Activated naive CD8-positive, alpha-beta T cell treated with anti-CD3 and anti-CD28 coated beads for 36 hours (primary cell): ENCODE measurements at regions not wholly inside any gene's neighbourhood (a gene's known extent, or its start where the extent isn't known, plus 50 kb on each side); places are given as distances from the start of the nearest gene placed in this dataset.
"Not testable (repeated sequence)": the region's sequence is repeated elsewhere in the genome, so short reads cannot be mapped to it uniquely, and the experiment has no call there.

Source experiments
- DNase-seq: peaks from one replicate; pipeline ENCODE4 v3.0.0; 2021
- H3K27ac Mint-ChIP-seq: one replicate; pipeline ENCODE4 v1.8.0; 2022; ENCODE audit warnings: mild to moderate bottlenecking, moderate library complexity, mixed read lengths
- H3K27me3 Mint-ChIP-seq: one replicate; pipeline ENCODE4 v1.8.0; 2022; ENCODE audit warnings: mild to moderate bottlenecking, mixed read lengths
- H3K36me3 Mint-ChIP-seq: one replicate; pipeline ENCODE4 v1.8.0; 2021; ENCODE audit warnings: mild to moderate bottlenecking, mixed read lengths
- H3K4me1 Mint-ChIP-seq: one replicate; pipeline ENCODE4 v1.8.0; 2021; ENCODE audit warnings: mixed read lengths
- H3K4me3 Mint-ChIP-seq: one replicate; pipeline ENCODE4 v1.8.0; 2022; ENCODE audit warnings: mild to moderate bottlenecking, moderate library complexity, mixed read lengths
- H3K9me3 Mint-ChIP-seq: one replicate; pipeline ENCODE4 v1.8.0; 2022; ENCODE audit warnings: mixed read lengths

DNA sequence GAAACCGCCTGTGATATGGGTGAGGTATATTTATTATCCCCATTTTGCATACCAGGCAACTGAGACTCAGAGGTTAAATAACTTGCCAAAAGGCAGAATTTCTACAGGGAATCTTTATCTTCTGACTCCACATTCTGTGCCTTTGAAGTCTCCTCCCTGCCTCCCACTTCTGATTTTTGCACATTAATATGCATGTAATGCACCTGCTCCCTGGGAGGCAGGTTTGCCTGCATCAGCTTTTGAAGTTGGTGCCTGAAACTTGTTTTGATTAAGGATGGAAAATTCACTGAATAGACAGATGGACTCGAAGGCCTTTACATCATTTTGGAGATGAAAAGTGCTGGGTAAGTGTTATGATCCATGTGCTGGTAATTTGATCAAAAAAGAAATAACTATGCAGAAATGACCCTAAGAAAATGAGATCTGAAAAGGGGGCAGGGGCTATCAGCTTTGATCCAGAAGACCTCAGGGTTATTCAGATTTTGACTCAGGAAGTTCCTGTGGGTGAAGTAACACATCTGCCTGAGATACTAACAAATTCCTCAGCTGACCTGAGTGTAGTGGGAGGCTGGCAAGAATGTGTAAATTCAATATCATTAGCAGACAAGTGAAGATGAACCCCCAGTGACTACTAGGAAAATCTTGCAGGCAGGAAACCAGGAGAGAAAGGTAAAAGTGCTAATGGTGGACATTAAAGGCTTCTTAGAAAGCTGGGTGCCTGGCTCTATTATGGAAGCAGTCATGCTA lies 167.5 kb upstream of the BOD1L1 start:
- H3K4me1 Mint-ChIP-seq: no peaks in the 10 kb centered on the region
- H3K27ac Mint-ChIP-seq: no peak overlapping the region
- H3K36me3 Mint-ChIP-seq: no peaks in the 10 kb centered on the region
- DNase-seq: no peak
- peaks cover 4% of the 10 kb centered on the region for H3K9me3 Mint-ChIP-seq
- no peak overlapping the region for H3K4me3 Mint-ChIP-seq
- peaks cover 9% of the 10 kb centered on the region for H3K27me3 Mint-ChIP-seq

DNA sequence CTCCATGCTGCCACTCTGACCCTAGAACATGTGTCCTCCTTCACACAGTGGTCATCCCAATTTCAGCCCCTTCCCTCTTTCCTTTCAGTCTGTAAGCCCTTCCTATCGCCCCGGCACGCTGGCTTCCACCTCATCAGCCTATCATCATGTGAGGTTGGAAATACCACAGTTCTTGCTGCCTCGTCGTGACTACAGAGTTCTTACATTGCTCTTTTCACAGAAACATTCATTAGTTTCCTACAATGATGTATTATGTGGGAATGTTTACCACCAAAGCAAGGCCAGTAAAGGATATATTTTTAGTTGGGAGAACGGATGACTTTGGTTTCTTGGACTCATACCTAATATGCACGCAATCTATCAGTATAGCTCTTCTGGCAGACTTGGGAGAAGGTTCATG lies 169.5 kb upstream of the BOD1L1 start:
- H3K27ac Mint-ChIP-seq: no peak overlapping the region
- H3K9me3 Mint-ChIP-seq: peaks cover 4% of the 10 kb centered on the region
- no peak for DNase-seq
- H3K27me3 Mint-ChIP-seq: peaks cover 9% of the 10 kb centered on the region
- H3K4me1 Mint-ChIP-seq: no peaks in the 10 kb centered on the region
- H3K4me3 Mint-ChIP-seq: no peak overlapping the region
- H3K36me3 Mint-ChIP-seq: no peaks in the 10 kb centered on the region

DNA sequence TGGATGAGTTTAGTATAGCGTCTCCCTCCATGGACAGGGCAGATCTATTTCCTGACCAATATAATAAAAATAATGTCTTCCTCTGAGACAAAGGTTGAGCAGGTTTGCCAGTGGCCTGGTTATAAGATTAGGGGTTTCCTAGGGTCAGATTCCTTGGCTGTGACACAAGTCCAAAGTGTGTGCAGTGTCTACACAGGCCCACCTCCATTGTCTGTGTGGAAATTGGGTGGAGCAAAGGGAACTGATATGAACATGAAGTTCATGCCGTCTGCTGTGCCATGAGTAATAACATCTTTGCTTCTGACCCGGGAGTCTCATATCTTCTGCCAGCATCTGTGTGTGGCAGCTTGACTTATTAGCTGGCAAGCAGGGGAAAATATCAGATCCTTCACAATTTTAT lies 187.7 kb upstream of the BOD1L1 start:
- Mint-ChIP-seq H3K9me3 (no peaks in the 10 kb centered on the region), H3K4me3 (no peak overlapping the region), H3K4me1 (no peaks in the 10 kb centered on the region), H3K27ac (no peak overlapping the region), H3K27me3 (no peaks in the 10 kb centered on the region), H3K36me3 (no peaks in the 10 kb centered on the region)
- DNase-seq: no peak

DNA sequence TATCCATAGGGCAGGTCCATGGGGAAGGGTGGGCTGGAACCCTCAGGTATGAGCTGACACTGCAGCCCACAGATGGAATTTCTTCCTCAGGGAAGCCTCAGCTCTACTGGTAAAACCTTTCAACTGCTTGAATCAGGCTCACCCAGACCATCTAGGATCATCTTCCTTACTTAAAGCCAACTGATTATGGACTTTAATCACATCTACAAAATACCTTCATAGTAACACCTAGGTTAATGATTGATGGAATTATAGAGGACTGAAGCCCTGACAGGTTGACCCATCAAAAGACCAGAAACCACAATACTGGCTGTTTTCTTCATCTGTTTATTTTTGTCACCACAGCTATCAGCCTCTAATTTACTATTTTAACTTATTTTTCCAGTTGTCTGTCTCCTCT lies 188.9 kb upstream of the BOD1L1 start:
- H3K4me1 Mint-ChIP-seq: no peaks in the 10 kb centered on the region
- no peaks in the 10 kb centered on the region for H3K36me3 Mint-ChIP-seq
- H3K27me3 Mint-ChIP-seq: no peaks in the 10 kb centered on the region
- H3K27ac Mint-ChIP-seq: no peak overlapping the region
- no peaks in the 10 kb centered on the region for H3K9me3 Mint-ChIP-seq
- no peak for DNase-seq
- H3K4me3 Mint-ChIP-seq: no peak overlapping the region

DNA sequence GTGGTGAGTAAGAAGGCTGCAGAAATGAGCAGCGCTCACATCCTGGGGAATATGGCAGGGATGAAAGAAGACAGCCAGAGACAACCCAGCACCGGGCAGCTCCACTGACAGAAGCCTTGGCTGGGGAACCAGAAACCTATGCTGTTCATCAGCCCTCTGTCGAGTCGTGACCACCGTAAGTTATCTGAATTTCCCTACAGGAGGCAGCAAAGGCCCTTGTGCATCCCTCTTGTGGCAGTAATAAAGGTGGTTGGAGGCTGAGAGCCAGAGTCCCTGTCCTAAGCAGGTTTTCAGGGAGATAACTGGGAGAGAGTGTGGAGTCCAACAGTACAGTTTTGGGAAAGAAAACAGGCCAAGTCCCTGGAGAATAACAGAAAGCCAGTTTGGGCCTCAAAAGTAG lies 194.0 kb upstream of the BOD1L1 start:
- Mint-ChIP-seq H3K4me3 (no peak overlapping the region), H3K9me3 (peaks cover 13% of the 10 kb centered on the region), H3K4me1 (no peaks in the 10 kb centered on the region), H3K36me3 (peaks cover 2% of the 10 kb centered on the region), H3K27me3 (no peaks in the 10 kb centered on the region), H3K27ac (no peak overlapping the region)
- no peak for DNase-seq

DNA sequence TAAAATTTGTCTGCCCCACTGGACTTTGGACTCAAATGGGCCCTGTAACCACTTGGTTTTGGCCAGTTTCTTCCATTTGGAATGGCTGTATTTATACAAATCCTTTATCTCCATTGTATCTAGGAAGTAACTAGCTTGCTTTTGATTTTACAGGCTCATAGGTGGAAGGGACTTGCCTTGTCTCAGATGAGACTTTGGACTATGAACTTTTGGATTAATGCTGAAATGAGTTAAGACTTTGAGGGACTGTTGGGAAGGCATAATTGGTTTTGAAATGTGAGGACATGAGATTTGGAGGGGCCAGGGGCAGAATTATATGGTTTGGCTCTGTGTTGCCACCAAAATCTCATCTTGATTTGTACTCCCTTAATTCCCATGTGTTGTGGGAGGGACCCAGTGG lies 198.3 kb upstream of the BOD1L1 start:
- H3K36me3 Mint-ChIP-seq, H3K27ac Mint-ChIP-seq, H3K4me3 Mint-ChIP-seq, H3K27me3 Mint-ChIP-seq, DNase-seq, H3K4me1 Mint-ChIP-seq: not testable (repeated sequence)
- H3K9me3 Mint-ChIP-seq: peaks cover 13% of the 10 kb centered on the region

DNA sequence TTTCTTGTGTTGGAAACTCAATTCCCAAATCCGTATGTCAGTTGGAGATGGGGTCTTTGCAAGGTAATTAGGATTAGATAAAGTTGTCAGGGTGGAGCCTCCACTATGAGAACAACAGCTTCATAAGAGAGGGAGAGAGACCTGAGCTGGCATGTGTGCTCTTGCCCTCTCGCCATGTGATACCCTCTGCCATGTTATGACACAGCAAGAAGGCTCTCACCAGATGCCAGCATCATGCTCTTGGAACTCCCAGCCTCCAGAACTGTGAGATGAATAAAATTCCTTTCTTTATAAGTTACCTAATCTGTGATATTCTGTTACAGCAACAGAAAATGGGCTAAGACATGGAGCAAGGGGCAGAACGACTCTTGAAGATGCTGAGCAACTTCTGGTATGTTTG lies 201.9 kb upstream of the BOD1L1 start:
- Mint-ChIP-seq H3K36me3 (no peaks in the 10 kb centered on the region), H3K4me1 (no peaks in the 10 kb centered on the region), H3K27me3 (peaks cover 6% of the 10 kb centered on the region), H3K4me3 (no peak overlapping the region), H3K27ac (no peak overlapping the region), H3K9me3 (peaks cover 3% of the 10 kb centered on the region)
- DNase-seq: no peak

DNA sequence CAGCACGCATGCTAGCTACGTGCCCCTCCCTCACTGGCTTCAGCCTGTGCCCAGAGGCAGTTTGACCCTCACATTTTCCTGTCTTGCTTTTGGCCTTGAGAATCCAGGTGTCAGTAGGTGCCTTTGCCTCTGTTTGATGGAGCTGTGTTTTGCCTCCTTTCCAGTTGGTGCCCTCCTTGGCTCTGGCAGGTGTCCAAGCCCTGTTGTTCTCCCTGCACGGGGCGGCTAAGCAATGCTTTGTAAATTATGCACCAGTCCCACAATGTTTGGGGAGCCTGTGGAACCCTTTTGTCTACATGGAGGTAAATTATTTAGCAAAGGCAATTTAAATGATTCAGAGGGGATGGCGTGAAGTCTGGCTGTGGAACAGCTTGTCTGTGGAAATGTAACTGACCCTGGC lies 202.9 kb upstream of the BOD1L1 start:
- Mint-ChIP-seq H3K9me3 (no peaks in the 10 kb centered on the region), H3K4me1 (no peaks in the 10 kb centered on the region), H3K4me3 (no peak overlapping the region), H3K27ac (no peak overlapping the region), H3K27me3 (peaks cover 6% of the 10 kb centered on the region), H3K36me3 (no peaks in the 10 kb centered on the region)
- no peak for DNase-seq

DNA sequence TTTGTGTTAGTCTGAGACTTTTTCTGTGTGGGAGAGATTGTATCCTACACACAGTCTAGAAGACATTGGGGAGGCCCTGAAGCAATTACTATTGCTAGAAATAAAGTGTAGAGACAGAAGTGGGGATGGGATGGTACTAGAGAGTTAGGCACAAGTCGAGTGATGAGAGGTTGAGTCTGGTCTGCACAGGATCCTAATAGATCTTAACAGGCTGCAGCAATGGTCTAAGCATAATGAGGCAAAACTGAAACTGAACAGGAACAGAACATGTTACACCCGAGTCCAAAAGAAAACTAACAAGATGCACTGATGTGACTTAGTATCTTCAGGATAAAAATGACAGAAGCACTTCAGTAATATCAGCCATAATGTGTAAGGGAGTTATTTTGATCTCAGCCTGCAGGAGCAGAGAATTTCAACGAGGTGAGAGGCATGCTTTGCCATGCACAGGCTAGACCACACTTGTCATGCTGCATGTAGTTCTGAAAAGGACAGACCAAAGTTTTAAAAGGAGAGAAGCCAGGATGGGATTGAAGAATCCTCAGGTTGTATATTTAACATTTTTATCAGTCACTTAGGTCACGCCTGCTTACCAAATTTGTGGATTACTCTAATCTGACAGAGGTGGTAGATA lies 205.8 kb upstream of the BOD1L1 start:
- no peak overlapping the region for H3K27ac Mint-ChIP-seq
- H3K9me3 Mint-ChIP-seq: no peaks in the 10 kb centered on the region
- H3K27me3 Mint-ChIP-seq: peaks cover 6% of the 10 kb centered on the region
- H3K4me3 Mint-ChIP-seq: no peak overlapping the region
- no peak for DNase-seq
- no peaks in the 10 kb centered on the region for H3K4me1 Mint-ChIP-seq
- no peaks in the 10 kb centered on the region for H3K36me3 Mint-ChIP-seq

DNA sequence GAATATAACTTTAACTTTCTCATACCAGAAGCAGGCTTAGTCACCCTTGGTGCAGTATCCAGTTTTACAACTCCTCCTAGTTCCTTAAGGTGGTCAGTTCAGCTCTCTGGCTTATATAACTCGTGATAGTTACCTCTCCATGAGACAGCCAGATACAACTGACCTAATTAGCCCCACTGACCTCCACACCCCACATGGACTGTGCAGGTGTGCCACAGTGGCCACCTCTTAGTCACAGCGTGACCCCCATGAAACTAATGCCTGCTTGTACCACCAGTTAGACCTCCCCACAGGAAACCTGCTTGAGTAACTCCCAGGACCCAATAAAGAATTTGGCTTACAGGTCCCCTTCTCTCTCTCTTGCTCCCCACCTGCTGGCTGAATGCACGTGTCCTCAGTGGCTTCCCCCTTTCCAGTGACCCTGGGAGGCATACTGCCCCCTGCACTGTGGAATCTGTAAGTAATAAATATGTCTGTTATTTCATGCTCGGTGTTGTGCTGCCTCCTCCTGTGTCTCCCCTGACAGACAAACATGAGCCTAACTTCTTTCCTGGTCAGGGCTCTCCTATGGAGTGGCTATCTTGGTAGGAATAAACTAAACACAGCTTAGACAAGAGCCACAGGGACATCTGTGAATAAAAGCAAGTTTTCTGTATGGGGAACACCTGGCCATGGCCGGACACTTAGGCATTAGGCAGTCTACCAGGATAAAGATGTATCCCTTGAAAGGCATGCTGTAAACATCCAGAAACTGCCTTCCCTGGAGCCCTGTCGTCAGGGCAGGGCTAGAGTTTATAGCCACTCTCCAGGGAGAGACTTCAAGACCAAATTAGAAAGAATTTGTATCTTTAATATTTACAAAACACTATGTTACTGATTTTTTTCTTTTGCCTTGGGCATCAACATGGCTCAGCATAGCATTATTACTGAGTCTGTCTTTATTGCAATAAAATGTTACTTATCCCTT lies 209.7 kb upstream of the BOD1L1 start:
- Mint-ChIP-seq H3K4me1 (no peaks in the 10 kb centered on the region), H3K27ac (no peak overlapping the region), H3K4me3 (no peak overlapping the region), H3K36me3 (no peaks in the 10 kb centered on the region), H3K9me3 (no peaks in the 10 kb centered on the region), H3K27me3 (no peaks in the 10 kb centered on the region)
- no peak for DNase-seq

DNA sequence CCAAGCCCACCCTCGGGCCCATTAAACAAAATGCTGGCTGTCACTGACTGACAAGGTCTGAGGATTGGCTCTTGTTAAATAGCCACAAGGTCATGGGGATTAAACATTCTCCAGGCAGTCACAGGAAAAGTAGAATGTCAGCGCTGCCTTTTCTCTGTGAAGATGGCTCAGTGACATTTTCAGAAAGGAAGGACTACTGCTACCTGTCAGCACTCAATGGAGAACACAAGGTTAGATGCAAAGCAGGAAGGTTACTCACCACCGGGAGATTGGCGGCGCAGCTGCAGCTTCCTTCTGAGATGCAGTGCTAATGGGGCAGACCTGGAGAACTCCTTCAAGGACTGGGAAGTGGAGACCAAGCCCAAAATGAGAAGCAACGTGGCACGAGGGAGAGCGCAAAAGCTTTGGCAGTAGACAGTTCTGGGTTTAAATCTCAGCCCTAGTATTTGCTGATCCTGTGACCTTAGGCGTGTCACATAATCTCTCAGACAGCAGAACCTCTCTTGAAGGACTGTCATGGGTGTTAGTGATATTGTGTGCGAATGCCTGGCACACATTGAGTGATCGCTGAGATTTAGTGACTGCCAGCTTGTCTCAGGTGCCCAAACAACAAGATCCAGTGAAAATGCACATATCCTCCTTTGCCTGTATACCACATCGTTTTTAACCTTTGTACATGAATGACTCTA lies 213.1 kb upstream of the BOD1L1 start:
- no peak overlapping the region for H3K4me3 Mint-ChIP-seq
- no peaks in the 10 kb centered on the region for H3K4me1 Mint-ChIP-seq
- no peaks in the 10 kb centered on the region for H3K36me3 Mint-ChIP-seq
- H3K9me3 Mint-ChIP-seq: peaks cover 4% of the 10 kb centered on the region
- DNase-seq: no peak
- peaks cover 5% of the 10 kb centered on the region for H3K27me3 Mint-ChIP-seq
- H3K27ac Mint-ChIP-seq: no peak overlapping the region

DNA sequence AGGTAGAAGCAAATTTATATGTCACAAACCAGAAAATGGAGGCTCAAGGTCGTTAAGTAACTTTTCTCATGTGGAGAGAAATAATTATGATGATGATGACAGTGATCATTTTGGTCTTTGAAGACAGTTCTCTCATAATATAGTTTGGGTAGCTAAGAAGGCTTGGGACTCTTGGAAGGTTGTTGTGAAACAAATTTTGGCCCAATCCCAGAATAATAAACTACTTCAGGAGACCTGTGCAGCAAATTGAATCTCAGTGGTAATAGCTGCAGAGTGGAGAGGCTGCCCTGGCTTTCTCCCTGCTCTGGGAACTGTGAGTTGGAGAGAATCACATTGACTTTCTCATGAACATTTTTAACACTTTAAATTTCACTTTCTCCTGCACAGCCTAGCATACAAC lies 217.2 kb upstream of the BOD1L1 start:
- H3K36me3 Mint-ChIP-seq: no peaks in the 10 kb centered on the region
- peaks cover 13% of the 10 kb centered on the region for H3K9me3 Mint-ChIP-seq
- peaks cover 4% of the 10 kb centered on the region for H3K4me1 Mint-ChIP-seq
- no peak overlapping the region for H3K4me3 Mint-ChIP-seq
- DNase-seq: no peak
- peaks cover 5% of the 10 kb centered on the region for H3K27me3 Mint-ChIP-seq
- no peak overlapping the region for H3K27ac Mint-ChIP-seq

DNA sequence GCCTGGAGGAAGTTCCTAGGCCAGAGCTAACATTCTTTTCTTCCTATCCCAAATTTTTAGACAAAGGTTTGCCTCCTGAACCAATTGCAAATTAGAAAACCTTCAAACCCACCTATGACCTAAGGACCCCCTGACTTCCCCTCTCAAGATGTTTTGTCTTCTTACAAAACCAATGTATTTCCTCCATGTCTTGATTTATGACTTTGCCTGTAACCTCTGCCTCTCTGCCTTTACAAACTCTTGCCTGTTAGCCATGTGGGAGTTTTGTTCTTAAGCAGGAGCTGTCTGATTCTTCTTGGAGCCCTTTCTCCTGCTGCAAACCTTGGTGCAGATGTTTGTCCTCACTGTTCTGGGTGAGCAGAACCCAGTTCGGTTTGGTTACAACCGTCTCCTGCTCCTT lies 222.3 kb upstream of the BOD1L1 start:
- DNase-seq: no peak
- Mint-ChIP-seq H3K27ac (no peak overlapping the region), H3K4me3 (no peak overlapping the region), H3K27me3 (no peaks in the 10 kb centered on the region), H3K4me1 (peaks cover 4% of the 10 kb centered on the region), H3K36me3 (no peaks in the 10 kb centered on the region), H3K9me3 (peaks cover 10% of the 10 kb centered on the region)

DNA sequence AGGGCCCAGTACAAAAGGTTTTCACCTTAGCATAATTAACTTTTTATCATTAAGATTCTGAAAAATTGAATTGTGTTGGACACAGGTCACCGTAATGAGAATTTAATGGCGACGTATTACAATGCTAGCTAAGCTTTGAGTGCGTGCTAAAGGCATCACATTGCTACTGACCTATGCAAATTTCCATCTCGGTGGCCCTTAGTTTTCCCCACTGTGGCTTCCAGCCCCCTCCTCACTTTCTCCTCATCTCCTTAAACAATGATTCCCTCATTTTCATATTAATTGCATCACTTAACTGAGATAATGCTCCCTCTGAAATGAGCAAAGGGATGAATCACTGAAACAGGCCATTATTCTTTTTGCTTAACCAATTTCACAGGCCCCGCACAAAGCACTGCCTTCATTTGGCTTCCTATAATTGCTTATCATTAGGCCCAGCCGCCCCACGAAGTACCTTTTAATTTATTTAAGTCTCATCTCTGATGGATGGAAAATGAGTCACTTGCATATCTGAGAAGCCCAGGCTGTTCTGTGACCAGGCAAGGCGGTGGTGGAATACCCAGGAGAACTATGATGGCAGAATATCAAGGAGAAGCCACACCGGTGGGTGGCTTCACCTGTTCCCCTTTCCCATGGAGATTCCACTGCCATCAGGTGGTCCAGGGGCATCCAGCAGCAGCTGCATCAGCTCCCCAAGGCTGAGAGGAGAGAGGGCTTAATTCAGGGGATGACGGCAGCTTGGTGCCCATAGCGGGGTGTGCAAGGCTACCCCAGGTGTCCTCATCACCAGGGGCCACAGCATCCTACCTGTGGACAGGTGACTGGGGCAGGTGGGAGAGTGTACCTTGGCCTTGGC lies 223.8 kb upstream of the BOD1L1 start:
- Mint-ChIP-seq H3K4me1 (peaks cover 4% of the 10 kb centered on the region), H3K27me3 (no peaks in the 10 kb centered on the region), H3K4me3 (no peak overlapping the region), H3K9me3 (peaks cover 10% of the 10 kb centered on the region), H3K27ac (no peak overlapping the region), H3K36me3 (no peaks in the 10 kb centered on the region)
- no peak for DNase-seq
